Tibial nerve (tissue), 3 donors: ENCODE measurements at regions not wholly inside any gene's neighbourhood (a gene's known extent, or its start where the extent isn't known, plus 50 kb on each side); places are given as distances from the start of the nearest gene placed in this dataset.
"Not testable (repeated sequence)": the region's sequence is repeated elsewhere in the genome, so short reads cannot be mapped to it uniquely, and the experiment has no call there.

ENCODE experiments used
- CTCF ChIP-seq, 5 experiments: fragments of 200-600 bp in 3 of 5; fragments of 450-650 bp in 2 of 5; sonication (generic) in 3 of 5; IDR thresholded peaks; one replicate each; pipeline ENCODE4 v1.5.1; 2016 to 2019; ENCODE audit warnings: antibody characterized with exemption in 5 of 5, mild to moderate bottlenecking in 3 of 5, moderate library complexity in 2 of 5
- POLR2A ChIP-seq, 2 donors: fragments of 450-650 bp; IDR thresholded peaks; one replicate each; pipeline ENCODE4 v1.6.1; 2017; ENCODE audit warnings: antibody characterized with exemption in 2 of 2, mild to moderate bottlenecking in 2 of 2, moderate library complexity in 2 of 2

DNA sequence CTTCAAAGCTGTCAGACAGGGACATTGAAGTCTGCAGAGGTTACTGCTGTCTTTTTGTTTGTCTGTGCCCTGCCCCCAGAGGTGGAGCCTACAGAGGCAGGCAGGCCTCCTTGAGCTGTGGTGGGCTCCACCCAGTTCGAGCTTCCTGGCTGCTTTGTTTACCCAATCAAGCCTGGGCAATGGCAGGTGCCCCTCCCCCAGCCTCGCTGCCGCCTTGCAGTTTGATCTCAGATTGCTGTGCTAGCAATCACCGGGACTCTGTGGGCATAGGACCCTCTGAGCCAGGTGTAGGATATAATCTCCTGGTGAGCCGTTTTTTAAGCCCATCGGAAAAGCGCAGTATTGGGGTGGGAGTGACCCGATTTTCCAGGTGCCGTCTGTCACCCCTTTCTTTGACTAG, 586.8 kb downstream of the ARL4A start:
- TF ChIP-seq POLR2A, CTCF (IDR thresholded peaks at IDR 0.05): not testable (repeated sequence)
